SK-N-MC (cell line): ENCODE measurements at regions not wholly inside any gene's neighbourhood (a gene's known extent, or its start where the extent isn't known, plus 50 kb on each side); places are given as distances from the start of the nearest gene placed in this dataset.

Experiments
- EZH2 ChIP-seq: fragments of 200-600 bp; sonication (generic); IDR thresholded peaks from one replicate; pipeline ENCODE4 v1.6.1; 2017; ENCODE audit warnings: antibody characterized with exemption
- POLR2AphosphoS5 ChIP-seq: IDR thresholded peaks from 2 replicates; pipeline ENCODE4 v1.6.1; 2012; ENCODE audit warnings: mild to moderate bottlenecking, low read depth, low read length, borderline replicate concordance

DNA sequence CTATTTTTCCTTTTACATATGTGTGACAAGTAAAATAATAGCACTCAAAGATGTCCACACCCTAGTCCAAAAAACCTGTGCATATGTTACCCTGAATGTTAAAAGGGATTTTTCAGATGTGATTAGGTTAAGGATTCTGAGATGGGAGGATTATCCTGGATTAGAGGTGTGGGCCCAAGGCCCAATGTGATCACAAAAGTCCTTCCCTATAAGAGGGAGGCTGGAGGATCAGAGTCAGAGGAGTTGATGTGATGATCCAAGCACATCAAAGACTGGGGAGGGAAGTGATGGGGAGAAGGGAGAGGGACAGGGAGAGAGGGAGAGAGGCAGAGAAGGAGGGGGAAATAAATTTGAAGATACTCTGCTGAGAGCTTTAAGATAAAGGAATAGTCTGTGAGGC, 512.6 kb downstream of the PLOD2 start:
- TF ChIP-seq EZH2 = no peak
- TF ChIP-seq POLR2AphosphoS5 = no peak
